Brain microvascular endothelial cell (primary cell): ENCODE measurements at regions not wholly inside any gene's neighbourhood (a gene's known extent, or its start where the extent isn't known, plus 50 kb on each side); places are given as distances from the start of the nearest gene placed in this dataset.
A peak's percentile ranks its signal among the peaks of the same experiment; 100 is the strongest.

Experiments used
- DNase-seq: peaks from one replicate; pipeline ENCODE4 v3.0.0-alpha.2; 2020
- H3K27ac ChIP-seq: fragments of 250-450 bp; sonication (Bioruptor Pico); 2 replicates; pipeline ENCODE4 v1.5.1; 2020; ENCODE audit warnings: mild to moderate bottlenecking, moderate library complexity
- H3K27me3 ChIP-seq: fragments of 250-450 bp; sonication (Bioruptor Pico); replicated peaks from 2 replicates; pipeline ENCODE4 v1.5.1; 2020; ENCODE audit warnings: mild to moderate bottlenecking
- H3K36me3 ChIP-seq: fragments of 250-450 bp; sonication (Bioruptor Pico); replicated peaks from 2 replicates; pipeline ENCODE4 v1.5.1; 2020; ENCODE audit warnings: mild to moderate bottlenecking
- H3K4me3 ChIP-seq: 2 replicates; pipeline ENCODE4 v1.5.1; 2011; ENCODE audit warnings: low read depth, mild to moderate bottlenecking, control low read depth, low read length, moderate library complexity
- in situ Hi-C: cut with HindIII; loops from 2 replicates; pipeline ENCODE4 v1.10.0; 2017; ENCODE audit warnings: low sequenced_read_pairs, low pct_ligation_motif_present
- TF ChIP-seq, protein P1 (sequence below): IDR thresholded peaks from 2 replicates; pipeline ENCODE4 v1.5.1; 2011; ENCODE audit warnings: low read depth, mild to moderate bottlenecking, moderate library complexity, low read length, control low read depth, inconsistent platforms; ENCODE audit errors: missing control alignments

DNA sequence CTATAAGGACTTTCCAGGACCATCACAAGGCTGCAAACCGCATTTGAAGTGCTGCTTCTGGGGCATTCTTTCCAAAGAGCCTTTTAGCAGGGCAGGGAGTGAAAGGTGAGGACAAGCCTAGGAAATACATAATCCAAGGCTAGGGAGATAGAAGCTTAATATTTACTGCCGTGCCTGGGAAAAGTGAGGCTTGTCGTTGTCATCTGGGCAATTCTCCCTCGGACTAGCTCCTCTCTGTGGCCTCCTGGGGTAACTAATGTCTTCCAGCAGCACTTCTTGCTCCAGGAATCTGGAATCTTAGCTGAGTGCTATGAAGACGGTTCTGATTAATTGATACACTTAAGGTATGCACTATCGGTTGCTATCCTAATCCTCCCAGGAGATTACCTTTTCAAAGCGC is 69.3 kb upstream of the ATL2 start:
- in situ Hi-C loops, result no loop called here
- TF ChIP-seq, protein P1, sequence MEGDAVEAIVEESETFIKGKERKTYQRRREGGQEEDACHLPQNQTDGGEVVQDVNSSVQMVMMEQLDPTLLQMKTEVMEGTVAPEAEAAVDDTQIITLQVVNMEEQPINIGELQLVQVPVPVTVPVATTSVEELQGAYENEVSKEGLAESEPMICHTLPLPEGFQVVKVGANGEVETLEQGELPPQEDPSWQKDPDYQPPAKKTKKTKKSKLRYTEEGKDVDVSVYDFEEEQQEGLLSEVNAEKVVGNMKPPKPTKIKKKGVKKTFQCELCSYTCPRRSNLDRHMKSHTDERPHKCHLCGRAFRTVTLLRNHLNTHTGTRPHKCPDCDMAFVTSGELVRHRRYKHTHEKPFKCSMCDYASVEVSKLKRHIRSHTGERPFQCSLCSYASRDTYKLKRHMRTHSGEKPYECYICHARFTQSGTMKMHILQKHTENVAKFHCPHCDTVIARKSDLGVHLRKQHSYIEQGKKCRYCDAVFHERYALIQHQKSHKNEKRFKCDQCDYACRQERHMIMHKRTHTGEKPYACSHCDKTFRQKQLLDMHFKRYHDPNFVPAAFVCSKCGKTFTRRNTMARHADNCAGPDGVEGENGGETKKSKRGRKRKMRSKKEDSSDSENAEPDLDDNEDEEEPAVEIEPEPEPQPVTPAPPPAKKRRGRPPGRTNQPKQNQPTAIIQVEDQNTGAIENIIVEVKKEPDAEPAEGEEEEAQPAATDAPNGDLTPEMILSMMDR, result peak; percentile 26
- Histone ChIP-seq H3K27me3 (peaks cover 20% of the 10 kb centered on the region), H3K27ac (no peak overlapping the region), H3K36me3 (no peaks in the 10 kb centered on the region), H3K4me3 (no peak overlapping the region)
- DNase-seq, result no peak

DNA sequence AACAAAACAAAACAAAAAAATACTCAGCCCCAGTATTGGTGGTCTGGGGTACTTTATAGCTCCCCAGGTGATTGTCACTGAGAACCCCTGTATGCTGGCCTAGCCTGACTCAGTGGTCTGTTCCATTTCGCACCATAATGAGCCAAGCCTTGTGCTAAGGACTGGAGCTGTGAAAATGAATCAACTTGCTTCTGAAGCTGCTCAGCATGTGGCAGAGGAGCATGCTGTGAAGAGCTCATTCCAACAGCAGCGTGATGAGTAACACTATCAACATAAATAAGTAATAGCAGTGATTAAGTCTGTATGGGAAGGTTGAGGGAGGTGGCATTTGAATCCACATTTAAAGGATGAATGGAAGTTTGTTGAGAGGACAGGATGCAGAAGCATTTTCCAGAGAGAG is 67.2 kb upstream of the ATL2 start:
- H3K27ac ChIP-seq, result no peak overlapping the region
- in situ Hi-C loops, result no loop called here
- H3K4me3 ChIP-seq, result no peak overlapping the region

DNA sequence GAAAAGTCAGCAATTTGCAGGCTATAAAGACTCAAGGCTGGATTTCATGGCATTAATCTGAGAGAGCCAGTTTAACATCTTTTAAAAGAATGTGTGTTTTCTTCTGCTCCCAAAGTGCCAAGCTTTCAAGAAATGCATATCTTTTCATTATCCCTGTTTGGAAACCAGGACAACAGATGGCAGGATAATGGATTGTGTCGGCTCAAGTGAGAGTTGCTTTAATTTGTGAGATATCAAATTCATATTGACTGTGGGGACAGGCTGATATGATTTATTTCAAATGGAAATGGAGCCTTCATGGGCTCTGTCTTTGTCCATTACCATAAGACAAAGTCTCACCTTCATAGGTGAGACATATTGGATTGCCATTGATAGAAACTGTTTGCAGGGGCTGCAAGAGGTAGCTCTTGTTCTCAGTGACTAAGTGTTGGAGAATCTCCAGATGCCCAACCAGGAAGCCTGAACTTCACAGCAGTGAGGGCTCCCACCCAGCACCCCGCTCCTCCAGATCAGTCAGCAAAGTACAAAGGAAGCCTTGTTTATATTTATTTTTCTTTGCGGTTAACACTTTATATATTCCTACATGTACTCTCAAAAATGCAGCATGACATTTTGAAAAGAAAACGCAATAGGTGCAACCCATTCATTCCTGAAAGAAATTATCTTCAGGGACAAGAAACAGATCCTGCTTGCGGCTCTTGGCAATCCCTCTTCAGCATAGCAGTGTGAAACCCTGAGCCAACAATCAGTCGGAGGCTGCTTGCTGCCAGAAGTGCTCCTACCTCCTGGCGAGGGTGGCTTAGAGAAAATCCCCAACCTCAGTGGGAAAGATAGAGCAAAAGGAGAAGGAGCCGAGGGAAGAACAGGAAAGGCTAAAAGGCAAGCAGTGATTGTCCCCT is 65.8 kb upstream of the ATL2 start:
- in situ Hi-C loops, result no loop called here
- TF ChIP-seq, protein P1, result no peak
- Histone ChIP-seq H3K36me3 (no peaks in the 10 kb centered on the region), H3K4me3 (no peak overlapping the region), H3K27me3 (peaks cover 21% of the 10 kb centered on the region), H3K27ac (no peak overlapping the region)
- no peak for DNase-seq

More for the DNA sequence above, 67.2 kb upstream of the ATL2 start:
- no peaks in the 10 kb centered on the region for H3K36me3 ChIP-seq
- H3K27me3 ChIP-seq, result peaks cover 23% of the 10 kb centered on the region
- DNase-seq, result peak; percentile 70
- TF ChIP-seq, protein P1, result no peak

DNA sequence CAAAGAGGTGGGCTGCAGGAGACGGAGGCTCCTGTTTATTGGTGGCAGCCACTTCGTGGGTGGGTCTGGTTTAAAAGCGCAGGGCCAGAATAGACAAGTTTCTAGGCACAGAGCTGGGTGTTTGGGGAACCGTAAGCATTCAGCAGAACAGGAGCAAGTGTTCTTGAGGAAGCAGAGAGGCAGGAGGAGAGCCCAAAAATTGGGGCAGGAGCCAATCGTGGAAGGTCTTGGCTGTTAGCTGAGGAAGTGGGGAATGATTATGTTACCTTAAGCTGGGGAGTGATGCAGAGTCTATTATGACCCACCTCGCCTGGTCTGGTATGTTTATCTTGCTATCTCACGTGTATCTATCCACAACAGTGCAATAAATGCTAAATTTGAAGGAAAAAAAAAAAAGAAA is 64.3 kb upstream of the ATL2 start:
- Histone ChIP-seq H3K27me3 (peaks cover 15% of the 10 kb centered on the region), H3K27ac (no peak overlapping the region), H3K36me3 (no peaks in the 10 kb centered on the region), H3K4me3 (no peak overlapping the region)
- DNase-seq, result no peak
- TF ChIP-seq, protein P1, result no peak
- in situ Hi-C loops, result no loop called here

DNA sequence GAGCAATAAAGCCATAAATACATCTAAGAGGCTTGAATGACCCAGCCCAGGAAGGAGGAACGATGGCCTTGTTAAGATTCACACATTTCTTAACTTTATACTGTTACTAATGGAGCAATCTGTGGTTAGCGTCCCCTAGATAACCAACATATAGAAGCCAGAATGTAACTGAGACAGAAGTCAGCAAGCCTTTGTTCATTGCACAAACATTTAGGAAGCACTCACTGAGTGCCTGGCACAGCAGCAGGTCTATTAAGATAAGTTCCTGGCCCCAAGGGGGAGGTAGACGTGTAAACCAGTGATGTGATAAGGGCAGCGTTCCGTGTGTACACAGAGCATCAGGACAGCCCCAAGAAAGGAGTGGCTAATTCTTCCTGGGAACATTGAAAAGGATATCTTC is 63.6 kb upstream of the ATL2 start:
- Histone ChIP-seq H3K36me3 (no peaks in the 10 kb centered on the region), H3K27ac (no peak overlapping the region), H3K27me3 (peaks cover 14% of the 10 kb centered on the region), H3K4me3 (no peak overlapping the region)
- in situ Hi-C loops, result no loop called here
- TF ChIP-seq, protein P1, result no peak
- no peak for DNase-seq

DNA sequence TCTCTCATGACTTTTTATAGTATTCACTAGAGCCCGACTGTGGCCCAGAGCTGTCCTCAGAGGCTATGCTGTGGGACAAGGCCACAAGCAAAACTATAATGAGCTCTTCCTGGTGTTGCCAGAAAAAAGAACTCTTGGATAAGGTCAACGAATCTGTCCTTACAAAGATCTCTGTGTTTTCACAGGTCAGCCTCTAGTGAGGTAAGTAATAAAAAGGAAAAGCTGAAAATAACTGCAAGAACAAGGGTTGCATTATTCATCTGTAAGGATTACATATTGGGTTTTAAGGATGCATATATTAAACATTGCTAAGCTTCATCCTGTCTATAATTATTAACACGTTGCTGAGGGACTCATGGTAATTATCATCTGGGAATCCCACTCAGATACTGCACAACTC is 62.8 kb upstream of the ATL2 start:
- Histone ChIP-seq H3K4me3 (no peak overlapping the region), H3K27ac (no peak overlapping the region), H3K36me3 (no peaks in the 10 kb centered on the region), H3K27me3 (peaks cover 14% of the 10 kb centered on the region)
- in situ Hi-C loops, result no loop called here
- TF ChIP-seq, protein P1, result no peak
- no peak for DNase-seq
